Brain microvascular endothelial cell (primary cell): ENCODE measurements at regions not wholly inside any gene's neighbourhood (a gene's known extent, or its start where the extent isn't known, plus 50 kb on each side); places are given as distances from the start of the nearest gene placed in this dataset.

Source experiments
- DNase-seq: peaks from one replicate; pipeline ENCODE4 v3.0.0-alpha.2; 2020
- H3K27ac ChIP-seq: fragments of 250-450 bp; sonication (Bioruptor Pico); 2 replicates; pipeline ENCODE4 v1.5.1; 2020; ENCODE audit warnings: mild to moderate bottlenecking, moderate library complexity
- H3K27me3 ChIP-seq: fragments of 250-450 bp; sonication (Bioruptor Pico); replicated peaks from 2 replicates; pipeline ENCODE4 v1.5.1; 2020; ENCODE audit warnings: mild to moderate bottlenecking
- H3K36me3 ChIP-seq: fragments of 250-450 bp; sonication (Bioruptor Pico); replicated peaks from 2 replicates; pipeline ENCODE4 v1.5.1; 2020; ENCODE audit warnings: mild to moderate bottlenecking
- H3K4me3 ChIP-seq: 2 replicates; pipeline ENCODE4 v1.5.1; 2011; ENCODE audit warnings: low read depth, mild to moderate bottlenecking, control low read depth, low read length, moderate library complexity
- in situ Hi-C: cut with HindIII; loops from 2 replicates; pipeline ENCODE4 v1.10.0; 2017; ENCODE audit warnings: low sequenced_read_pairs, low pct_ligation_motif_present
- TF ChIP-seq, protein P1 (sequence below): IDR thresholded peaks from 2 replicates; pipeline ENCODE4 v1.5.1; 2011; ENCODE audit warnings: low read depth, mild to moderate bottlenecking, moderate library complexity, low read length, control low read depth, inconsistent platforms; ENCODE audit errors: missing control alignments

DNA sequence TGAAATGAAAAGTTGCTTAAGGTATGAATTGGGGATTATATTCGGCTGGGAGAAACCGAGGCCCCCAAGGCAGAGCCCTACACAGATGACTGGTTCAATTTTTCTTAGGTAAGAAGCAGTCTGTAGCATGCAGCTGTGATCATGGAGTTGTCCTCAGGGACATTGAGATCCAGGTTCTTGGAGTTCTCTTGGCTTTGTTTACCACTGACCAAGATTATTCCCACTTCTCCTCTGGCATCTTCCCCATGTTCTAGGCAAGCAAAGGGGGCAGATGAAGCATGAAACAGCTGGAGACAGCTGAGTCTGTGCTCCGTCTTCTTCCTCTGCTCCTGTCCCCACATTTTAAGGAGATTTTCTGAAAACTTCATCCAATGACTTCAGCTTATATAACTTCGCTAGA lies 129.5 kb upstream of the BMPER start:
- Histone ChIP-seq H3K27ac (no peak overlapping the region), H3K36me3 (no peaks in the 10 kb centered on the region), H3K4me3 (no peak overlapping the region), H3K27me3 (no peaks in the 10 kb centered on the region)
- TF ChIP-seq, protein P1, sequence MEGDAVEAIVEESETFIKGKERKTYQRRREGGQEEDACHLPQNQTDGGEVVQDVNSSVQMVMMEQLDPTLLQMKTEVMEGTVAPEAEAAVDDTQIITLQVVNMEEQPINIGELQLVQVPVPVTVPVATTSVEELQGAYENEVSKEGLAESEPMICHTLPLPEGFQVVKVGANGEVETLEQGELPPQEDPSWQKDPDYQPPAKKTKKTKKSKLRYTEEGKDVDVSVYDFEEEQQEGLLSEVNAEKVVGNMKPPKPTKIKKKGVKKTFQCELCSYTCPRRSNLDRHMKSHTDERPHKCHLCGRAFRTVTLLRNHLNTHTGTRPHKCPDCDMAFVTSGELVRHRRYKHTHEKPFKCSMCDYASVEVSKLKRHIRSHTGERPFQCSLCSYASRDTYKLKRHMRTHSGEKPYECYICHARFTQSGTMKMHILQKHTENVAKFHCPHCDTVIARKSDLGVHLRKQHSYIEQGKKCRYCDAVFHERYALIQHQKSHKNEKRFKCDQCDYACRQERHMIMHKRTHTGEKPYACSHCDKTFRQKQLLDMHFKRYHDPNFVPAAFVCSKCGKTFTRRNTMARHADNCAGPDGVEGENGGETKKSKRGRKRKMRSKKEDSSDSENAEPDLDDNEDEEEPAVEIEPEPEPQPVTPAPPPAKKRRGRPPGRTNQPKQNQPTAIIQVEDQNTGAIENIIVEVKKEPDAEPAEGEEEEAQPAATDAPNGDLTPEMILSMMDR = no peak
- in situ Hi-C loops = no loop called here
- DNase-seq = no peak

DNA sequence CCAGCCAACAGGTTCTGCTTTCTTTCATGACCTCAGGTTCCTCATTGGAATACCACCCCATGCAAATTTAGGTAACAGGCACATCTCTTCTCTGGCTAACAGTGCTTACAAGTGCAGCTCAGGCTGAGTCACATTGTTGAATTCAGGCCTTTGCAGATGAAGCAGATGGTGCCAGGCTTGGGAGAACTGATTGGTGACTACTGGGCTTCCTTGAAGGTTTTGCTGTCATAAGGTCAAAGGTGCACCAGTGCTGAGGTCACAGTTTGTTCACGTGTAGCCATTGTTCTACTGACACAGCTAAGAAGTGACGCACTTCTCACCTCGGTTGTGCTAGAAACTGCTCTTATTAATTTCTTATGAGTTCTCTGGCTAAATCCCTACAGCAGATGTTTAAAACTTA lies 128.6 kb upstream of the BMPER start:
- no peak overlapping the region for H3K4me3 ChIP-seq
- H3K27me3 ChIP-seq = no peaks in the 10 kb centered on the region
- H3K36me3 ChIP-seq = no peaks in the 10 kb centered on the region
- no peak overlapping the region for H3K27ac ChIP-seq
- TF ChIP-seq, protein P1 = no peak
- no peak for DNase-seq
- in situ Hi-C loops = no loop called here

DNA sequence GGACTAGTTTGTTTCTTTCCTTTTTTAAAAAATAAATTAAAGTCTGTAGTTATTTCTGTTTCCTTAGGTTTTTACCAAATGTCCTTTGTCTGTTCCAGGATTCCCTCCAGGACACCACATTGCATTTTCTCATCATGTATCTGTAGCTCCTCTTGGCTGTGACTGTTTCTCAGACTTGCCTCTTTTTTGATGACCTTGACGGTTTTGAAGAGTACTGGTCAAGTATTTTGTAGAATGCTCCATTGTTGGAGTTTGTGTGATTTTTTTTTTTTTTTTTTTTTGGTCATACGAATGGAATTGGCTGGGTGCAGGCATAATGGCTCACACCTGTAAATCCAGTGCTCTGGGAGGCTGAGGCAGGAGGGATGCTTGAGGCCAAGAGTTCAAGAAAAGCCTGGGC lies 127.1 kb upstream of the BMPER start:
- TF ChIP-seq, protein P1 = no peak
- Histone ChIP-seq H3K27me3 (no peaks in the 10 kb centered on the region), H3K36me3 (no peaks in the 10 kb centered on the region), H3K27ac (no peak overlapping the region), H3K4me3 (no peak overlapping the region)
- no peak for DNase-seq
- in situ Hi-C loops = no loop called here

DNA sequence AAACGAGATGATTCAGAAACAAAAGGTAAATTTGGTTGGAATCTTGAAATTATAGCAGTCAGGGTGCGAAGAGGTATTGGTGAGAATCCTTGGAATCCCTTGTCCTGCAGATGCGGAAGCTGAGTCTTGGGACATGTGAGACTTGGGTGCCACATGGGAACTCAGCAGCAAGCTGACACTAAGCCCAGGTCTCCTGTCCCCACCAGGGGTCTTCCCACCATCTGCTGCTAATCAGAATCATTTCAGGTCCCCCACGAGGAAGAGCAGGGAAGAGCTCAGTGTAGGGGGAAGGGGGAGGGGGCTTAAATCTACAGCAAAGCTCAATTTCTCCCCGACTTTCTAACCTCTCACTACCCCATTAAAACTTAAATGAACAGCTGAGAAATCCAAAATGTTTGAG lies 126.1 kb upstream of the BMPER start:
- Histone ChIP-seq H3K4me3 (no peak overlapping the region), H3K27me3 (no peaks in the 10 kb centered on the region), H3K36me3 (no peaks in the 10 kb centered on the region), H3K27ac (no peak overlapping the region)
- DNase-seq = no peak
- TF ChIP-seq, protein P1 = no peak
- in situ Hi-C loops = no loop called here

DNA sequence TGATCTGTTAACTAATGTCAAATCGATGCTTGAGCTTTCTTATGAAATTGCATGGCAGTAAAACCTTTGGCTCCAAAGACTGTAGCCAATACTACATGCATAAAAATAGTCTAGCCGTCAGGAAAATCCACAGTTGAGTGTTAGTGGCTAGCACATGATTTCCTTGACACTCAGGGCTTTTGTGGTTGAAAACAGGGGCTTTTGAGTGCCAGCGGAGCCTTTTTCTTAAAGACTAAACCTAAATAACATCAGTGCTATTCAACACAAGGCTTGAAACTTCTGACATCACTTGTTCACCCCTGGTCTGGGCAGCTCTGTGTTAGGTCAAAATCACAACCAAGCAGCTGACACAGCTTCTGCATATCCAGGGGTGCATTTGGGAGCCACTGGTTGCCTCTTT lies 124.2 kb upstream of the BMPER start:
- Histone ChIP-seq H3K4me3 (no peak overlapping the region), H3K36me3 (no peaks in the 10 kb centered on the region), H3K27ac (no peak overlapping the region), H3K27me3 (no peaks in the 10 kb centered on the region)
- DNase-seq = no peak
- TF ChIP-seq, protein P1 = no peak
- in situ Hi-C loops = no loop called here

DNA sequence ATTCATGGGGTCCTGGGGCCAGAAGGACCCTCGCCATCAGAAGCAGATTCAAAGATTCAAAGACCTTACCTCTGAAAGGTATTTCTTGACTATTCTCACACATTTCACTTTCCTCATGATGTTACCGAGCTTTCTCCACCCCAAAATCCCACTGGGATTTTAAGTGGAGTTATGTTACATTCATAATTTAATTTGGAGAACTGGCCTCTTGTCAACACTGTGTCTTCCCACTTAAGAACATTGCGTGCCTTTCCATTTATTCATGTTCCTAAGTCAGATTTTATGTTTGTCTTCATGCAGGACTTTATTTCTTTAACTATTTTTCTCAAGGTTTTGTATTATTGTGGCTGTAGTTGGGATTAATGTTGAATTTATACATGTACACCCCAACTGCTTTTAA lies 123.5 kb upstream of the BMPER start:
- Histone ChIP-seq H3K4me3 (no peak overlapping the region), H3K36me3 (no peaks in the 10 kb centered on the region), H3K27me3 (no peaks in the 10 kb centered on the region), H3K27ac (no peak overlapping the region)
- TF ChIP-seq, protein P1 = no peak
- no peak for DNase-seq
- in situ Hi-C loops = no loop called here
